ENCODE measurements at regions not wholly inside any gene's neighbourhood (a gene's known extent, or its start where the extent isn't known, plus 50 kb on each side); places are given as distances from the start of the nearest gene placed in this dataset.

DNA sequence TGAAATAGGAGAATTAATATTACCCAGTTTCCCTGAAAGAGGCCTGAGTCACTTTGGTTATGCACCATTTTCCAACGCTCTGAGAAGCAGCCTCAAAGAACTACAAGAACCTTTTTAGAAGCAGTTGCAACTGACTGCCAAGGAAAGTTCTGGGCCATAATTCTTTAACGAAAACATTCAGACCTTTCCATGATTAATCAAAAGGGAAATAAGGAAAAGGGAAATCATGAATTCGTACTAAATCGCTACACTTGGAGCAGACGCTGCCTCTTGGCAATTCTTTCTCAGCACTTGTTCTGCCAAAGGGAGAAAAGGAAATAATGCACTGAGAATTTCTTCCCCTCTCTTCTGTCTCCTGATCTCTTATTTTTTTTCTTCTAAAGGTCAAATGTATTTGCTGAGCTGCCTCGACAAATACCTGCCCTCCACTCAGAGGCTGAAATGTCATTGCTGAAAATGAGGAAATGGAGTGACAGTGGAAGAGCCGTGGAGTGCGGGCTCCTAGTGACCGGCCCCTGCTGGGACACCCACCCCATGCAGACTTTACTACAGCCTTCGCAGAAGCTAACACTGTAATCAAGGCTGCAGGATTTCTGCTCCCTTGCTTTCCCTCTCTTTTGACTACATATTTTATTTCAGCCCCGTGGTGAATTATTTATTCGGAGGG lies 67.9 kb upstream of the GALNT2 start:
- Histone ChIP-seq H3K4me1 (ENCODE audit: insufficient read depth, low read length) (no peaks in the 10 kb centered on the region), H3K4me2 (ENCODE audit: low read length) (no peak overlapping the region), H3K9me2 (replicated peaks; ENCODE audit: low read length) (no peaks in the 10 kb centered on the region), H3K9ac (ENCODE audit: low read length) (no peak overlapping the region), H3K36me3 (ENCODE audit: low read depth, low read length) (no peaks in the 10 kb centered on the region), H3K4me3 (ENCODE audit: low read length) (no peak overlapping the region), H3K27ac (ENCODE audit: low read length) (no peak overlapping the region), H3K9me3 (ENCODE audit: low read length) (no peaks in the 10 kb centered on the region), H3K27me3 (ENCODE audit: low read length) (peaks cover 4% of the 10 kb centered on the region; the same call in 1 of the 2 replicates), H3F3A (ENCODE audit: low read length, unreplicated experiment) (no peaks in the 10 kb centered on the region), H2AFZ (ENCODE audit: low read length) (no peak overlapping the region), H3K79me2 (ENCODE audit: low read length) (no peaks in the 10 kb centered on the region), H4K20me1 (ENCODE audit: low read length) (no peaks in the 10 kb centered on the region)
- no peak for DNase-seq
- POLR2A ChIA-PET (ENCODE audit: unreplicated experiment) = no interaction called here
- TF ChIP-seq EZH2phosphoT487 (IDR thresholded peaks at IDR 0.05; ENCODE audit: borderline replicate concordance, low read length) = no peak
- TF ChIP-seq, protein P1, sequence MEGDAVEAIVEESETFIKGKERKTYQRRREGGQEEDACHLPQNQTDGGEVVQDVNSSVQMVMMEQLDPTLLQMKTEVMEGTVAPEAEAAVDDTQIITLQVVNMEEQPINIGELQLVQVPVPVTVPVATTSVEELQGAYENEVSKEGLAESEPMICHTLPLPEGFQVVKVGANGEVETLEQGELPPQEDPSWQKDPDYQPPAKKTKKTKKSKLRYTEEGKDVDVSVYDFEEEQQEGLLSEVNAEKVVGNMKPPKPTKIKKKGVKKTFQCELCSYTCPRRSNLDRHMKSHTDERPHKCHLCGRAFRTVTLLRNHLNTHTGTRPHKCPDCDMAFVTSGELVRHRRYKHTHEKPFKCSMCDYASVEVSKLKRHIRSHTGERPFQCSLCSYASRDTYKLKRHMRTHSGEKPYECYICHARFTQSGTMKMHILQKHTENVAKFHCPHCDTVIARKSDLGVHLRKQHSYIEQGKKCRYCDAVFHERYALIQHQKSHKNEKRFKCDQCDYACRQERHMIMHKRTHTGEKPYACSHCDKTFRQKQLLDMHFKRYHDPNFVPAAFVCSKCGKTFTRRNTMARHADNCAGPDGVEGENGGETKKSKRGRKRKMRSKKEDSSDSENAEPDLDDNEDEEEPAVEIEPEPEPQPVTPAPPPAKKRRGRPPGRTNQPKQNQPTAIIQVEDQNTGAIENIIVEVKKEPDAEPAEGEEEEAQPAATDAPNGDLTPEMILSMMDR (conservative IDR thresholded peaks at IDR 0.05; ENCODE audit: low read depth, low read length) = no peak
- TF ChIP-seq EZH2 (IDR thresholded peaks at IDR 0.05; ENCODE audit: low read length, unreplicated experiment) = no peak
- no TSS peak for BruUV-seq (replicated peaks)
- ATAC-seq = no peak
- CTCF ChIA-PET = no interaction called here
- intact Hi-C loops (cut with micrococcal nuclease) = no loop called here

- Histone ChIP-seq H3F3A (ENCODE audit: low read length, unreplicated experiment) (no peaks in the 10 kb centered on the region), H3K9me3 (ENCODE audit: low read length) (no peaks in the 10 kb centered on the region), H3K79me2 (ENCODE audit: low read length) (no peaks in the 10 kb centered on the region), H3K4me3 (ENCODE audit: low read length) (no peak overlapping the region), H3K4me1 (ENCODE audit: insufficient read depth, low read length) (no peaks in the 10 kb centered on the region), H3K27me3 (ENCODE audit: low read length) (peaks cover 10% of the 10 kb centered on the region; the same call in 1 of the 2 replicates), H3K27ac (ENCODE audit: low read length) (no peak overlapping the region), H3K9me2 (replicated peaks; ENCODE audit: low read length) (no peaks in the 10 kb centered on the region), H3K36me3 (ENCODE audit: low read depth, low read length) (no peaks in the 10 kb centered on the region), H4K20me1 (ENCODE audit: low read length) (no peaks in the 10 kb centered on the region), H3K9ac (ENCODE audit: low read length) (no peak overlapping the region), H2AFZ (ENCODE audit: low read length) (no peak overlapping the region), H3K4me2 (ENCODE audit: low read length) (no peak overlapping the region)
- ATAC-seq (no peak), DNase-seq (no peak)
- TF ChIP-seq, protein P1 (conservative IDR thresholded peaks at IDR 0.05; ENCODE audit: low read depth, low read length) = no peak
- TF ChIP-seq EZH2phosphoT487 (IDR thresholded peaks at IDR 0.05; ENCODE audit: borderline replicate concordance, low read length) (no peak), EZH2 (IDR thresholded peaks at IDR 0.05; ENCODE audit: low read length, unreplicated experiment) (no peak)
- ChIA-PET POLR2A (ENCODE audit: unreplicated experiment) (no interaction called here), CTCF (no interaction called here)
- intact Hi-C loops (cut with micrococcal nuclease) = no loop called here
- BruUV-seq (replicated peaks) = TSS peak; percentile 21
Observed at GRCh38 chr1:230000493-230001184, 66.4 kb upstream of the GALNT2 start.
